H1 (cell line): ENCODE measurements at regions not wholly inside any gene's neighbourhood (a gene's known extent, or its start where the extent isn't known, plus 50 kb on each side); places are given as distances from the start of the nearest gene placed in this dataset.

ENCODE experiments used
- CTCF ChIA-PET: fragments of 300-600 bp; sonication (Branson Sonifier 250); formaldehyde crosslinking; loops from one replicate; lab custom pipeline; 2021; ENCODE audit not compliant: partially characterized antibody; lab: Charles Lee
- POLR2A ChIA-PET: fragments of 300-600 bp; sonication (Branson Sonifier 250); formaldehyde crosslinking; loops from one replicate; lab custom pipeline; 2021; ENCODE audit warnings: inconsistent platforms; ENCODE audit not compliant: partially characterized antibody; lab: Charles Lee
- DNase-seq, 2 experiments: peaks; one replicate each; pipeline versions ENCODE4 v3.0.0 to v3.0.0-alpha.2; 2010 to 2022; ENCODE audit warnings: low spot score in 2 of 2, low read depth in 1 of 2, mixed read lengths in 1 of 2
- FAIRE-seq: peaks from 2 replicates; lab custom pipeline; 2011; peaks lifted over from hg19 to GRCh38; lab: Jason Lieb, UNC
- H2AFZ ChIP-seq: 2 replicates; pipeline ENCODE4 v1.8.1; 2012; ENCODE audit warnings: low read length, inconsistent platforms
- H2AK5ac ChIP-seq: 2 replicates; pipeline ENCODE4 v1.6.1; 2013; ENCODE audit warnings: low read depth, low read length
- H2BK120ac ChIP-seq: replicated peaks from 2 replicates; pipeline ENCODE3; 2013; ENCODE audit warnings: low read depth, low read length, inconsistent platforms
- H2BK12ac ChIP-seq: 2 replicates; pipeline ENCODE4 v1.6.1; 2013; ENCODE audit warnings: low read depth, low read length
- H2BK15ac ChIP-seq: 2 replicates; pipeline ENCODE4 v1.6.1; 2013; ENCODE audit warnings: low read length
- H2BK20ac ChIP-seq: 2 replicates; pipeline ENCODE4 v1.6.1; 2013; ENCODE audit warnings: low read length
- H2BK5ac ChIP-seq: 2 replicates; pipeline ENCODE4 v1.6.1; 2013; ENCODE audit warnings: low read depth, low read length
- H3K14ac ChIP-seq: 2 replicates; pipeline ENCODE4 v1.6.1; 2013; ENCODE audit warnings: inconsistent platforms; ENCODE audit not compliant: insufficient read length
- H3K18ac ChIP-seq: 2 replicates; pipeline ENCODE4 v1.6.1; 2013; ENCODE audit warnings: low read length; ENCODE audit errors: extremely low read depth
- H3K23ac ChIP-seq: 2 replicates; pipeline ENCODE4 v1.6.1; 2013; ENCODE audit warnings: inconsistent platforms; ENCODE audit not compliant: insufficient read length
- H3K23me2 ChIP-seq: 2 replicates; pipeline ENCODE4 v1.6.1; 2013; ENCODE audit warnings: low read depth, low read length
- H3K27ac ChIP-seq: 2 replicates; pipeline ENCODE4 v1.6.1; 2011; ENCODE audit warnings: low read depth, low read length, inconsistent platforms
- H3K27me3 ChIP-seq, 4 experiments: replicated peaks in 1 of 4; 1 replicate in 1 of 4; 2 replicates in 3 of 4; pipeline versions ENCODE4 v1.6.1 to v1.8.1; 2011 to 2013; ENCODE audit warnings: low read length in 3 of 4, mild to moderate bottlenecking in 3 of 4, inconsistent platforms in 2 of 4, mixed read lengths in 2 of 4, moderate library complexity in 1 of 4; ENCODE audit not compliant: control insufficient read depth in 3 of 4, insufficient read depth in 3 of 4; ENCODE audit errors: extremely low read depth in 1 of 4
- H3K36me3 ChIP-seq, 4 experiments: 2 replicates each; pipeline versions ENCODE4 v1.6.1 to v1.8.1; 2011 to 2013; ENCODE audit warnings: mild to moderate bottlenecking in 4 of 4, low read length in 3 of 4, moderate library complexity in 2 of 4, control low read depth in 1 of 4, inconsistent platforms in 1 of 4; ENCODE audit not compliant: insufficient read depth in 4 of 4, control insufficient read depth in 2 of 4
- H3K4ac ChIP-seq: replicated peaks from 2 replicates; pipeline ENCODE3; 2013; ENCODE audit warnings: low read length, low read depth, mixed read lengths, inconsistent platforms; ENCODE audit not compliant: insufficient read length
- H3K4me1 ChIP-seq, 4 experiments: replicated peaks in 1 of 4; 1 replicate in 1 of 4; 2 replicates in 3 of 4; pipeline versions ENCODE4 v1.6.1 to v1.8.1; 2011 to 2013; ENCODE audit warnings: low read length in 3 of 4, inconsistent platforms in 2 of 4, mixed read lengths in 1 of 4; ENCODE audit not compliant: insufficient read depth in 4 of 4, control insufficient read depth in 3 of 4
- H3K4me2 ChIP-seq, 2 experiments: 2 replicates each; pipeline versions ENCODE4 v1.6.1 to v1.8.1; 2011 to 2013; ENCODE audit warnings: low read depth in 2 of 2, low read length in 2 of 2, control low read depth in 1 of 2, inconsistent platforms in 1 of 2, mild to moderate bottlenecking in 1 of 2; ENCODE audit not compliant: insufficient read depth in 1 of 2
- H3K4me3 ChIP-seq, 4 experiments: fragments of 200-600, 300-600 bp in 1 of 4; sonication (generic), shearing (Covaris generic), sonication (Bioruptor Twin) in 1 of 4; 2 replicates each; pipeline versions ENCODE4 v1.5.1 to v1.8.1; 2011 to 2016; ENCODE audit warnings: low read length in 4 of 4, low read depth in 3 of 4, control low read depth in 2 of 4, inconsistent platforms in 2 of 4, mild to moderate bottlenecking in 2 of 4, mixed read lengths in 1 of 4, moderate library complexity in 1 of 4; ENCODE audit not compliant: insufficient read depth in 2 of 4; ENCODE audit errors: extremely low read depth in 1 of 4
- H3K56ac ChIP-seq: replicated peaks from 2 replicates; pipeline ENCODE3; 2013; ENCODE audit warnings: low read depth, mild to moderate bottlenecking, mixed read lengths, low read length, inconsistent platforms; ENCODE audit not compliant: insufficient read length
- H3K79me1 ChIP-seq: 2 replicates; pipeline ENCODE4 v1.6.1; 2013; ENCODE audit warnings: low read depth, low read length, control low read depth
- H3K79me2 ChIP-seq, 2 experiments: 2 replicates each; pipeline versions ENCODE4 v1.6.1 to v1.8.1; 2012 to 2013; ENCODE audit warnings: low read length in 2 of 2, mild to moderate bottlenecking in 2 of 2, inconsistent platforms in 1 of 2; ENCODE audit not compliant: insufficient read depth in 2 of 2, control insufficient read depth in 1 of 2
- H3K9ac ChIP-seq, 4 experiments: replicated peaks in 1 of 4; 1 replicate in 1 of 4; 2 replicates in 3 of 4; pipeline versions ENCODE4 v1.6.1 to v1.8.1; 2011 to 2013; ENCODE audit warnings: low read depth in 3 of 4, low read length in 3 of 4, control low read depth in 2 of 4, mild to moderate bottlenecking in 2 of 4, moderate library complexity in 2 of 4, inconsistent platforms in 1 of 4; ENCODE audit errors: extremely low read depth in 1 of 4
- H3K9me3 ChIP-seq, 2 experiments: 2 replicates each; pipeline versions ENCODE4 v1.6.1 to v1.8.1; 2012 to 2013; ENCODE audit warnings: mild to moderate bottlenecking in 2 of 2, moderate library complexity in 2 of 2, control low read depth in 1 of 2, inconsistent platforms in 1 of 2, low read depth in 1 of 2, low read length in 1 of 2, mixed read lengths in 1 of 2; ENCODE audit not compliant: insufficient read depth in 2 of 2
- H4K20me1 ChIP-seq, 2 experiments: replicated peaks in 1 of 2; 2 replicates each; pipeline versions ENCODE3 to v1.8.1; 2011 to 2013; ENCODE audit warnings: inconsistent platforms in 2 of 2, low read length in 2 of 2, mild to moderate bottlenecking in 1 of 2; ENCODE audit not compliant: insufficient read depth in 2 of 2, control insufficient read depth in 1 of 2
- H4K5ac ChIP-seq: 2 replicates; pipeline ENCODE4 v1.6.1; 2013; ENCODE audit warnings: low read length, low read depth, mixed read lengths, inconsistent platforms; ENCODE audit not compliant: insufficient read length
- H4K8ac ChIP-seq: 2 replicates; pipeline ENCODE4 v1.8.0; 2013; ENCODE audit warnings: mild to moderate bottlenecking, moderate library complexity, low read length, inconsistent platforms; ENCODE audit not compliant: insufficient read depth; ENCODE audit errors: extremely low read depth
- H4K91ac ChIP-seq: replicated peaks from 2 replicates; pipeline ENCODE3; 2013; ENCODE audit warnings: low read length, mixed read lengths, inconsistent platforms; ENCODE audit not compliant: insufficient read length
- BACH1 ChIP-seq: IDR thresholded peaks from 2 replicates; pipeline ENCODE4 v1.6.1; 2012; ENCODE audit warnings: low read length, improper control_type of control experiment
- EP300 ChIP-seq, 2 experiments: IDR thresholded peaks; 1 replicate in 1 of 2; 2 replicates in 1 of 2; pipeline ENCODE4 v1.6.1; 2011 to 2012; ENCODE audit warnings: low read depth in 2 of 2, low read length in 2 of 2, mild to moderate bottlenecking in 2 of 2, borderline replicate concordance in 1 of 2, inconsistent platforms in 1 of 2, moderate library complexity in 1 of 2
- FOSL1 ChIP-seq: IDR thresholded peaks from 2 replicates; pipeline ENCODE4 v1.6.1; 2011; ENCODE audit warnings: mild to moderate bottlenecking, low read depth, low read length, moderate library complexity; ENCODE audit not compliant: insufficient read depth
- HDAC2 ChIP-seq, 2 experiments: fragments of 300-600 bp in 1 of 2; sonication (generic) in 1 of 2; IDR thresholded peaks; 2 replicates each; pipeline ENCODE4 v1.6.1; 2011 to 2012; ENCODE audit warnings: low read depth in 2 of 2, low read length in 2 of 2, mild to moderate bottlenecking in 2 of 2, moderate library complexity in 2 of 2, borderline replicate concordance in 1 of 2, inconsistent platforms in 1 of 2
- HDAC6 ChIP-seq: IDR thresholded peaks from one replicate; pipeline ENCODE4 v1.7.1; 2012; ENCODE audit warnings: low read depth, mild to moderate bottlenecking, inconsistent platforms, low read length, moderate library complexity
- KDM1A ChIP-seq: fragments of 200-600, 300-600 bp; sonication (generic); IDR thresholded peaks from 2 replicates; pipeline ENCODE4 v1.7.1; 2016; ENCODE audit warnings: mild to moderate bottlenecking, low read length, borderline replicate concordance
- MAX ChIP-seq: IDR thresholded peaks from 2 replicates; pipeline ENCODE4 v1.6.1; 2012; ENCODE audit warnings: inconsistent platforms
- POU5F1 ChIP-seq: IDR thresholded peaks from 2 replicates; pipeline ENCODE4 v1.6.1; 2011; ENCODE audit warnings: low read depth, mild to moderate bottlenecking, low read length, moderate library complexity
- SIN3A ChIP-seq, 2 experiments: IDR thresholded peaks in 1 of 2; conservative IDR thresholded peaks in 1 of 2; 2 replicates each; pipeline ENCODE4 v1.6.1; 2011 to 2012; ENCODE audit warnings: low read length in 2 of 2, improper control_type of control experiment in 1 of 2, low read depth in 1 of 2, mild to moderate bottlenecking in 1 of 2
- SIX5 ChIP-seq: IDR thresholded peaks from 2 replicates; pipeline ENCODE4 v1.6.1; 2011; ENCODE audit warnings: mild to moderate bottlenecking, low read depth, low read length
- SRF ChIP-seq: IDR thresholded peaks from 2 replicates; pipeline ENCODE4 v1.6.1; 2011; ENCODE audit warnings: mild to moderate bottlenecking, low read depth, low read length, moderate library complexity
- YY1 ChIP-seq: IDR thresholded peaks from 2 replicates; pipeline ENCODE4 v1.6.1; 2011; ENCODE audit warnings: low read depth, mild to moderate bottlenecking, low read length
- WGBS, 2 experiments: shearing (Covaris generic) in 1 of 2; methylation state at CpG; one replicate each; pipeline versions ENCODE4 v1.1.6 to v1.1.7; 2013 to 2015; ENCODE audit warnings: low lambda C conversion rate in 2 of 2, mixed read lengths in 2 of 2, inconsistent platforms in 1 of 2, low coverage in 1 of 2, missing lambda C conversion rate in 1 of 2; ENCODE audit not compliant: insufficient replicate concordance in 2 of 2, insufficient coverage in 1 of 2, insufficient read length in 1 of 2; ENCODE audit errors: extremely low coverage in 1 of 2, missing lambda C conversion rate in 1 of 2; 5-methylcytosine and 5-hydroxymethylcytosine counted together

- no peak overlapping the region for H2BK20ac ChIP-seq
- FAIRE-seq (no peak), DNase-seq (no peak)
- no peak overlapping the region for H2AK5ac ChIP-seq
- H3K4me2 ChIP-seq = no peak overlapping the region
- WGBS, 2 experiments = 87% methylated on average over 5 of the region's 5 CpGs; no CpG with 5 or more reads in 1 of the 2 experiments
- H2BK5ac ChIP-seq = no peak overlapping the region
- no peaks in the 10 kb centered on the region for H3K79me1 ChIP-seq
- no peak overlapping the region for H3K14ac ChIP-seq
- no peaks in the 10 kb centered on the region for H4K20me1 ChIP-seq
- H3K4me1 ChIP-seq = peaks cover 0 to 5% (median 0%) of the 10 kb centered on the region in 4 experiments; a peak in 1 of 7 replicates
- no peak overlapping the region for H3K18ac ChIP-seq
- H2AFZ ChIP-seq = no peak overlapping the region
- no peaks in the 10 kb centered on the region for H3K36me3 ChIP-seq
- H3K9me3 ChIP-seq = no peaks in the 10 kb centered on the region
- no peak overlapping the region for H3K4me3 ChIP-seq
- no peak overlapping the region for H4K5ac ChIP-seq
- no peaks in the 10 kb centered on the region for H3K23me2 ChIP-seq
- no peak overlapping the region for H2BK15ac ChIP-seq
- CTCF ChIA-PET = interaction anchor here (1.0 kb wide), 1 partner anchor 135 kb away, joined by 3 read pairs; no protein-coding TSS in a partner anchor
- TF ChIP-seq KDM1A (no peak), YY1 (no peak), HDAC6 (no peak), SIN3A (conservative IDR thresholded peaks at IDR 0.05 in 1 of 2, IDR thresholded peaks at IDR 0.05 in 1 of 2; ENCODE audit: low read depth in 1 of 2, low read length in 2 of 2) (no peak), HDAC2 (IDR thresholded peaks at IDR 0.05; ENCODE audit: borderline replicate concordance in 1 of 2, low read depth in 2 of 2, low read length in 2 of 2) (no peak), POU5F1 (no peak), BACH1 (no peak), FOSL1 (no peak), SRF (no peak), EP300 (IDR thresholded peaks at IDR 0.05; ENCODE audit: borderline replicate concordance in 1 of 2, low read depth in 2 of 2, low read length in 2 of 2) (no peak), SIX5 (no peak), MAX (no peak)
- no peak overlapping the region for H2BK12ac ChIP-seq
- H3K79me2 ChIP-seq = no peaks in the 10 kb centered on the region
- no peak overlapping the region for H3K23ac ChIP-seq
- no peaks in the 10 kb centered on the region for H3K27me3 ChIP-seq
- H3K9ac ChIP-seq = no peak overlapping the region
- POLR2A ChIA-PET = interaction anchor here (1.1 kb wide), 1 partner anchor 18 kb away, joined by 3 read pairs; no protein-coding TSS in a partner anchor
- no peak overlapping the region for H3K4ac ChIP-seq
- no peak overlapping the region for H3K27ac ChIP-seq
- no peak overlapping the region for H3K56ac ChIP-seq
- H4K91ac ChIP-seq = no peak overlapping the region
- no peak overlapping the region for H2BK120ac ChIP-seq
- no peak overlapping the region for H4K8ac ChIP-seq
Observed at GRCh38 chr19:28150129-28150528, 1062.8 kb downstream of the UQCRFS1 start.
